Suppressor macrophage treated with lipopolysaccharide for 1 hour (primary cell): ENCODE measurements at regions not wholly inside any gene's neighbourhood (a gene's known extent, or its start where the extent isn't known, plus 50 kb on each side); places are given as distances from the start of the nearest gene placed in this dataset.

Experiments used
- DNase-seq, 3 donors: peaks; one replicate each; pipeline ENCODE4 v3.0.0-alpha.2; 2020 to 2022

DNA sequence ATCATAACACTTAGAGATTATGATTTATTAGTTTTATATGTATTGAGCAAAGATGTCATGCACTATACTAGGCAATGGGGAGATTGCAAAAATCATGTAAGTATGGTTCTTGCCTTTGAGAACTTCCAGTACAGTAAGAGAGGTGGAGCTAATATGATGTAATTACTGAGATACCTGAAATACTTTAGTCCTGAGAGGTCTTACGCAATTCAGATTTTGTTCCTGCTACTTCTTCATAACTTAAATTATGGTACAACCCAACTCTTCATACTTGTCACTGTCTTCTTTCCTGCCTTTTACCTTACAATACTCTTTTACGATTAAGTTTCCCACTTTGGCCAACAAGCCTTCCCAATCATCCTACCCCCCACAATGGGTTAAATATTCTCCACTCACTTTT, 564.2 kb upstream of the PITX2 start:
- no peak for DNase-seq

DNA sequence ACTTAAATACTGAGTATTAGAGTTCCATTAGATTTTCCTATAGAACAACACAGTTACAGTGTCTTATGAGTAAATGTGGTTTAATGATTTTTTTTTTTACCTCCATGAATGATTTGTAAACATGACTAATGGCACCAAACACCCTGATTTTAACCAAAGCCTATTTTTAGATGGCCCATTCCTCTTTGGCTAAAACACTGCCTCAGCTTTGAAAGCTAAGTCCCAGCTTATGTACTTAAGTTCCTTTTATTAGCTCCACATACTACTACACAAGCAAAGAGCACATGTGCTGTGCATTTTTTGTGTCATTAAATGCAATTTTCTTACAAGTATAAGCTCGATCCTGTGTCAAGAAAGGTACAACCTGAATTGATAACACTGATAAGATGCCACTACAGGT, 575.6 kb upstream of the PITX2 start:
- DNase-seq = no peak

DNA sequence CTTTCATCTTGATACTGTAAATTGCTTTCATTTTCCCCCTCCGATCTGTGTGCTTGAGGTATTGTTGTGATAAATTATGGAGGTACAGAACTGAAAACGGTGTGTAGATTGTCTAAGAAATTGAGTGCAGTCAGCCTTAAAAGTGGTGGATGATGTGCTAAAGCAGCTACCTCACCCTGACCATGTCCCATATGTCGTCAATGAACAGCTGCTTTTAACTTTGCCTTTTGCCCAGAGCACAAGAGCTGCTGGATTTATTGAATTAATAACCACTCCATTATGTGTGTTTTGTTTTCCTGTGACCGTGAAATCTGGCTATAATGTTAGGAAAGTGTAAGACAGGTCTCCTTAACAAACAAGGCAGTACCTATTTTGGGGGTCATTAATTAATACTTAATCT, 581.9 kb upstream of the PITX2 start:
- DNase-seq = no peak

DNA sequence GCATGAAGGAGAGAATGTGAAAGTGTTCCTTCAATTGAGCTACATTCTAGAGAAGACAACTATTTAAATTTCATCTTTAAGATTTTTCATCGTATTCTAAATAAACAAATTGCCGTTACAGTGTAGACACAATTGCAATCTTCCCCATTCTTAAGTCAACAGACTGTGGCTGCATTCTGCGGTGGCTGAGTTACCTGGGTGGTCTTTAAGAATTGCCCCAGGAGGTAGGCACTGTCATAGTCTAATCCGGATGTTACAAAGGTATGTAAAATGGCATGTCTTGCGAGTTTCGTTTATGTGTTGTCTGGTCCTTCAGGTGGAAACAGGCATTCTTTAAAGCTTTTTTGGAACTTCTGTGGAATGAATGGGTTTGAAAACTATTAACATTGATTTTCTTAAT, 586.1 kb upstream of the PITX2 start:
- no peak for DNase-seq

DNA sequence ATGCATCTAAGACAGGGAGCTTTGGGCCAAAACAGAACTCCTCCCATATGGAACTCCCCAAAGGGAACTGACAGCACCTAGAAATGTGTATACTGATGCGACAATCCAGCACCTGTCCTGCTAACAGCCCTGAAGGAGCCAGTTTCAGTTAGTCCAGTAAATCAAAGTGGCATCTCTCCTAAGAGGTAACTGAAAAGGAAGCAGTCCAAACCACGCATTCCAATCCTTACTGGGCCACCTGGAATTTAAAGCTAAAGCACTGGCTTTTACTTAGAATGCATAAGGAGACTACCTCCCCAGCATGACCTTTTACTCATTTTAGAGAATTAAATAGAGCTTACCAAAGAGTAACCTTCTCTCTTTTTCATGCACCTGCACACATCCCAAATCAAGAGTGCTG, 586.8 kb upstream of the PITX2 start:
- DNase-seq = no peak

DNA sequence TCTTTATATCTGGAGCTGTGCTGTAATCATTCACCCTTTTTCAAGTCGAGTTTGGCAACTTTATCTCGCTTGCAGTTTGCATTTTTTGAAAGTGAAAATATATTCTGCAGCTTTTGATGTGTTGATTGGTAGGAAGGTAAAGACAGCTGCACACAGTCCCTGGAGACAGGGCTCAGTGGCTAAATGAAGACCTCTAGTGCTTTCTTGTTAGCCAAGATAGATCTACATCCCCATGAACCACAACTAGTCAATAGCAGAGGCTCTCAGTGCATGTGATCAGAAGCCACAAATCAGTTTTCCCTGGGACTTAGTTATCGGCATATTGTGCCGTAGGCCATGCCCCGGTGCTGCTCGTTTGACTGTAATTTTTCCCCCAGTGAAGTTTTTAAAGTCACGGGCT, 587.7 kb upstream of the PITX2 start:
- no peak for DNase-seq

DNA sequence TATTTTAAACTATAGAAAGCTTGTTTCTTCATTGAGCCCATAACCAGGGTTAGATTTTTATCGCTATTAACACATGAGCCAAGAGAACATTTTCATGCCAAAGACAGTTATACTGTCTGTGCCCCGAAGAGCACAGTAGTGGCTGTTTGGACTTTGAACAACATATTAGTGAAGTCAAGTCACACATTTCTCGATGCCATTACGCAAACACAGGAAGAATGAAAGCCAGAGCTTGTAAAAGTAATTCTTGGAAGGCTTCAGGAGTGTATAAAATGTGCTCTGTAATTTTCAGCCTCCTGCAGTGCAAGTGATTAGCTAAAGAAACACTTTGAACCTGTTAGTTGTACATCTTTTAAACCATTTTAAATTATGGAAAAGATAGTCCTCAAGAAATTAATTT, 590.7 kb upstream of the PITX2 start:
- no peak for DNase-seq

DNA sequence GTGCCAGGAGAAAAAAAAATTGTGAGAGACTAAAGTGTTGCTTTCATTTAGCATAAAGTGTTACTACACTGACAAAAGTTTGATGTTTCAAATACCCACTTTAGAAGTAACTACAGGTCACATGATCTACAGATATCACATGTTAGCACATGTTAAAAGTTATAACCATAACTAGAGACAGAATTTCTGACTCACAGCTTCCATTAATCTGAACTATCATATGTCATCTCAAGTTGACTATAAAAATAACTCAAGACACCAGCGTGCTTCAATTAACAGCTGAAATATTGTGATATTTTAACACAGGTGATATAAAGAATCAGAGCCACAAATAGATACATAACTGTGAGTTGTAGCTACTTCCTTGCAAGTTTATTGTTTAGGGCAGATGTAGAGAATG, 591.5 kb upstream of the PITX2 start:
- DNase-seq = no peak

DNA sequence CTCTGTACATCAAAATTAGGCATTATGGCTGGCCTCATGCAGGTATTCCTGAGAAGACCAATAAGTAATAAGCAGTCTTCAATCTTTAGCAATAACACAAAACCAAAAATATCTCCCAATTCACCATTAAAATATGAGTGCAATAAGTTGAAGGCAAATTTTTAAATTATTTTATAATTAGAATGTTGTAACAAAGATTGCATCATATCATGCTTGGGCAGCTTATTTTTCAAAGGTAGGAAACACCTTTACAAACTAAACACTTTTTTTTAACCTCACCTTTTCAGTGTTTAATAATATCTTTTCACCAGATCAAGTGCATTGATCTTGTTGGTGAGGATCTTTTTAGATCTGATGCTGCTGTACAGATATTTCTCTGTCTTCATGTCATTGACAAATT, 592.9 kb upstream of the PITX2 start:
- DNase-seq = no peak

- no peak for DNase-seq
These were observed 593.9 kb upstream of the PITX2 start for GRCh38 chr4:111216791-111217190.

- no peak for DNase-seq
These were observed 598.5 kb upstream of the PITX2 start for GRCh38 chr4:111221371-111221770.

DNA sequence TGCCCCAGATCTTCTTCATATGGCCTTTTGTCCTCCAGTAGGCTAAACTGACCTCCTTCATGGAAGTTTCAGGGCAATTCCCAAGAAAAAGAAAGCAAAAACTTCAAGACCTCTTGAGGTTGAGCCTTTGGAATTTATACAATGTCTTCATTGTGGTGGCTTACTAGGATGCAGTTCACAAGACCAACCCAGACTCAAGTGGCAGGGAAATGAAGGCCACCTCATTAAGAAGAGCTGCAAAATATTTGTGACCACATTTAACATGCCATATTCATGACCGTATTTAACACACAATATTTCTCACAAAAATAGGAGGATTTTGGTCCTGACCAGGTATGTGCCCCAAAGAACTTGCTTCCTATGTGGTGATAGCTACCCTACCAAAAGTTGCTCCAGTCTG, 605.5 kb upstream of the PITX2 start:
- no peak for DNase-seq

DNA sequence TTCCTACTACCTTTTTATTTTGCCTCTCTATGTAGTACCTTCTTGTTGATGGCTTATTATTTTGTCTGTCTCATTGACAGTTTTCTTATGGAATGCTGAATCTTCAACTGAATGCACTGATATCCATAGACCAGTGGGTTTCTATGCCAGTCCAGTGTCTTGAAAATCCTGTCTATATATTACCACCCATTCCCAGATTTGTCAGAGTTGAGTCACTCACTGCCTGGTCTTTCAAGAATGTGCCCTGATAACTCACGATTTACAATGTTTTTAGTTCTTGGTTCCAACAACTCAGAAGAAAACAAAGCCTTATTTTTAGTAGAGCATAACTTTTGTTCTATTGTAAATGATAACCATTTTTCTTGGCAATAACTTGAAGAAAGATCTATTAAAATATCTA, 606.0 kb upstream of the PITX2 start:
- no peak for DNase-seq

- no peak for DNase-seq
These were observed 607.4 kb upstream of the PITX2 start for GRCh38 chr4:111230265-111230664.

- DNase-seq = no peak
These were observed 608.4 kb upstream of the PITX2 start for GRCh38 chr4:111231281-111231680.

DNA sequence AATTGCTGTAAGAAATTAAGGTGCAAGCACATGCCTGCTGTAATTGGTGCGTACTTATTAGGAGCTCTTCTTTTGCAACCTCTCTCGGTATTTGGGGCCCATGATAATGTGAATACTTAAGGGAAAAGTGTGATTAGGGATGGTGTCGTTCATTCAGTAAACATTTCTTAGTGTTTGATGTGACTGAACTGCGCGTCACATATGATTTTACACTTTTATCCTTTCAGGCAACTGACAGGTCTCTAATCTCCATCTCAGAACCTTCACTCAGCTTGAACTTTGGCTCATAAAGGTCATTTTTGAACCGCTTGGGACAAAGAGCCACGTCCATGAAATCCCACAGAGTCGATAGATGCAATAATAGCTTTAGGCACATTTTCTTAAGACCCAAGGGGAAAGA, 612.1 kb upstream of the PITX2 start:
- no peak for DNase-seq

DNA sequence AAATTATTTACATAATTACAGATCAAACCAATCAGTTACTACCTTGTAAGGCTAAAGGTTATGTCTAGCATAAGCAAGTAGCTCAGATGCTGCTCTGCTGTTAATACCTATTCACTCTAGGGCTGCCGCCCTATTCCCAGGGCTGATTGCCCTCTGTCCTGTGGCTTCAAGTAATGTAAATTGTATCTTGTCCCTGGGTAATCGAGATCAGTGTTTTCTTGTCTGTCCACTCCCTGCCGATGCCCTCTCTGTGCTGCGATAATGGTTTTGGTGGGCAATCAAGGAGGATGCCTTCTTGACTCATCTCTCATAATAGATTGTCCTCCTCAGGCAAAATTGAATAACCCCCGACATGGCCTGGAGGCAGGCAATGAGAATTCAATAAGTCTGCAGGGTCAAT, 641.0 kb upstream of the PITX2 start:
- DNase-seq = no peak

- no peak for DNase-seq
These were observed 644.1 kb upstream of the PITX2 start for GRCh38 chr4:111266937-111267336.

DNA sequence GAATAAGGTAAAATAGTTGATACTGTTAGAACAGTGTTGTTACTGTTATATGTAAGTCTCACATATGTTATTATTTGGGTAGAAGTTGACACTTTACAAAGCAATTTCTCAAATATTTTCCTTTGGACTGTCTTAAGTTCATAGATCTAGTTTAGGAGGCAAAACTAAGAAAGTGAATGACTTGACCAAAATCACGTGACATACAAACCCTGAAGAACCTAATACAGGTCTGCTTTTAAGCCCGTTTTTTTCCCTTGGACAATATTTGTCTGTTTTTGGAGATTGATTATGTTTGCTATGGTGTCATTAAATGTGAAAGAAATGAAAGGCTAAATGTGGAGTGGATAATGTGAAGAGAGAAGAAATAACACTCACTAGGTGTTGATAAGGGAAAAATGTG, 644.9 kb upstream of the PITX2 start:
- no peak for DNase-seq

GRCh38 chr4:111268769-111269414, 646.0 kb upstream of the PITX2 start:
- DNase-seq = no peak

GRCh38 chr4:111269439-111269838, 646.6 kb upstream of the PITX2 start:
- DNase-seq = no peak

GRCh38 chr4:111274060-111274459, 651.2 kb upstream of the PITX2 start:
- DNase-seq = no peak

GRCh38 chr4:111274486-111274885, 651.6 kb upstream of the PITX2 start:
- no peak for DNase-seq

GRCh38 chr4:111281219-111281618, 658.3 kb upstream of the PITX2 start:
- no peak for DNase-seq

GRCh38 chr4:111282035-111282434, 659.2 kb upstream of the PITX2 start:
- DNase-seq = no peak
